ENCODE measurements at regions not wholly inside any gene's neighbourhood (a gene's known extent, or its start where the extent isn't known, plus 50 kb on each side); places are given as distances from the start of the nearest gene placed in this dataset.

- TF ChIP-seq EP300 (IDR thresholded peaks at IDR 0.05; ENCODE audit: borderline replicate concordance) = no peak
- no peak for TF ChIP-seq YY1 (IDR thresholded peaks at IDR 0.05; ENCODE audit: low read depth)
Observed at GRCh38 chr11:30149998-30150397, 80.8 kb upstream of the FSHB start.

Data from Ishikawa (cell line).